ENCODE measurements at regions not wholly inside any gene's neighbourhood (a gene's known extent, or its start where the extent isn't known, plus 50 kb on each side); places are given as distances from the start of the nearest gene placed in this dataset.

DNA sequence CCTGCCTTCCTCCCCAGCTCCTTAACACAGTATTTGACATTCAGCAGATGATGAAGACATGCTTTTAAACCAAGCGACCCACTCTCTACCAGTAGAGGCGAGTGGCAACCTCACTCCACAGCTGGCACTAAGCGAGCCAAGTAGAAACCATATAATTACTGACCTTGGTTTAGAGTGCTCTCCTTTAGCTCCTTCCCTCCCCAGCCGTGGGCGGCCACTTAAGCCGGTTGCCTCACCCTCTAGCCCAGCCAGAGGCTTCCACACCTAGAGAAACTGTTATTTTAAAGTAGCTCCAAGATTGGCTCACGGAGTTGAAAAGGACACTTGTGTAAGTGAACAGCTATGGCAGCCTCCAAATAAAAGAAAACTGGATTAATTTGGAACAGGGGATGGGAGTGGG lies 109.1 kb upstream of the CRHR1 start:
- Histone ChIP-seq H3K9ac (ENCODE audit: low read depth, low read length, poor library complexity, severe bottlenecking) (no peak overlapping the region), H3K9me2 (replicated peaks; ENCODE audit: low read depth, low read length) (no peaks in the 10 kb centered on the region), H3K36me3 (ENCODE audit: insufficient read depth, low read length) (no peaks in the 10 kb centered on the region), H3K4me3 (ENCODE audit: low read length, poor library complexity, severe bottlenecking) (no peak overlapping the region), H3K4me2 (ENCODE audit: low read depth, low read length, poor library complexity, severe bottlenecking) (no peak overlapping the region), H3K4me1 (ENCODE audit: insufficient read depth, low read length, poor library complexity, severe bottlenecking) (no peaks in the 10 kb centered on the region), H3K9me3 (ENCODE audit: insufficient read depth, low read depth, low read length) (no peaks in the 10 kb centered on the region), H3K27me3 (ENCODE audit: insufficient read depth, low read length, poor library complexity, severe bottlenecking) (no peaks in the 10 kb centered on the region), H2AFZ (ENCODE audit: low read length) (no peak overlapping the region), H3K79me2 (ENCODE audit: insufficient read depth, low read length) (no peaks in the 10 kb centered on the region), H4K20me1 (ENCODE audit: insufficient read depth, low read length, poor library complexity, severe bottlenecking) (no peaks in the 10 kb centered on the region), H3F3A (ENCODE audit: low read depth) (no peaks in the 10 kb centered on the region)
- no peak for TF ChIP-seq EZH2phosphoT487 (IDR thresholded peaks at IDR 0.05; ENCODE audit: borderline replicate concordance)
- TF ChIP-seq, protein P1, sequence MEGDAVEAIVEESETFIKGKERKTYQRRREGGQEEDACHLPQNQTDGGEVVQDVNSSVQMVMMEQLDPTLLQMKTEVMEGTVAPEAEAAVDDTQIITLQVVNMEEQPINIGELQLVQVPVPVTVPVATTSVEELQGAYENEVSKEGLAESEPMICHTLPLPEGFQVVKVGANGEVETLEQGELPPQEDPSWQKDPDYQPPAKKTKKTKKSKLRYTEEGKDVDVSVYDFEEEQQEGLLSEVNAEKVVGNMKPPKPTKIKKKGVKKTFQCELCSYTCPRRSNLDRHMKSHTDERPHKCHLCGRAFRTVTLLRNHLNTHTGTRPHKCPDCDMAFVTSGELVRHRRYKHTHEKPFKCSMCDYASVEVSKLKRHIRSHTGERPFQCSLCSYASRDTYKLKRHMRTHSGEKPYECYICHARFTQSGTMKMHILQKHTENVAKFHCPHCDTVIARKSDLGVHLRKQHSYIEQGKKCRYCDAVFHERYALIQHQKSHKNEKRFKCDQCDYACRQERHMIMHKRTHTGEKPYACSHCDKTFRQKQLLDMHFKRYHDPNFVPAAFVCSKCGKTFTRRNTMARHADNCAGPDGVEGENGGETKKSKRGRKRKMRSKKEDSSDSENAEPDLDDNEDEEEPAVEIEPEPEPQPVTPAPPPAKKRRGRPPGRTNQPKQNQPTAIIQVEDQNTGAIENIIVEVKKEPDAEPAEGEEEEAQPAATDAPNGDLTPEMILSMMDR (conservative IDR thresholded peaks at IDR 0.05; ENCODE audit: low read length): no peak

DNA sequence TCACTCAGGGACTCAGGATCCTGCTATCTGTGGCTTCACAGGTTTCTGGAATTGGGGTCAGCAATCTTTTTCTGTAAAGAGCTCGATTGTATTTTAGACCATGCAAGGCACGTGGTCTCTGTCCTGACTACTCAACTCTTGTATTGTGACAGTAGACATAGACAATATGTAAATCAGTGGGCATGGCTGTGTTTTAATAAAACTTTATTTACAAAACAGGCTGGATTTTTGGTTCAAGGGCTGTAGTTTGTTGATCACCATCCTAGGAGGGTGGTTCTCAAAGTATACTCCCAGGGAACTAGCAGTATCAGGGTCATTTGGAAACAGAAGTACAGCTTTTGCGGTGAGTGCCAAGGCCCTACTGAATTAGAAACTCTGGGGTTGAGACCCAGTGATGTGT lies 108.2 kb upstream of the CRHR1 start:
- Histone ChIP-seq H3K4me1 (ENCODE audit: insufficient read depth, low read length, poor library complexity, severe bottlenecking) (no peaks in the 10 kb centered on the region), H3K36me3 (ENCODE audit: insufficient read depth, low read length) (no peaks in the 10 kb centered on the region), H3K79me2 (ENCODE audit: insufficient read depth, low read length) (no peaks in the 10 kb centered on the region), H3K9ac (ENCODE audit: low read depth, low read length, poor library complexity, severe bottlenecking) (no peak overlapping the region), H3K27me3 (ENCODE audit: insufficient read depth, low read length, poor library complexity, severe bottlenecking) (no peaks in the 10 kb centered on the region), H3K4me2 (ENCODE audit: low read depth, low read length, poor library complexity, severe bottlenecking) (no peak overlapping the region), H3F3A (ENCODE audit: low read depth) (no peaks in the 10 kb centered on the region), H3K4me3 (ENCODE audit: low read length, poor library complexity, severe bottlenecking) (no peak overlapping the region), H3K9me2 (replicated peaks; ENCODE audit: low read depth, low read length) (no peaks in the 10 kb centered on the region), H4K20me1 (ENCODE audit: insufficient read depth, low read length, poor library complexity, severe bottlenecking) (no peaks in the 10 kb centered on the region), H3K9me3 (ENCODE audit: insufficient read depth, low read depth, low read length) (no peaks in the 10 kb centered on the region), H2AFZ (ENCODE audit: low read length) (no peak overlapping the region)
- TF ChIP-seq EZH2phosphoT487 (IDR thresholded peaks at IDR 0.05; ENCODE audit: borderline replicate concordance): no peak
- TF ChIP-seq, protein P1 (conservative IDR thresholded peaks at IDR 0.05; ENCODE audit: low read length): no peak

DNA sequence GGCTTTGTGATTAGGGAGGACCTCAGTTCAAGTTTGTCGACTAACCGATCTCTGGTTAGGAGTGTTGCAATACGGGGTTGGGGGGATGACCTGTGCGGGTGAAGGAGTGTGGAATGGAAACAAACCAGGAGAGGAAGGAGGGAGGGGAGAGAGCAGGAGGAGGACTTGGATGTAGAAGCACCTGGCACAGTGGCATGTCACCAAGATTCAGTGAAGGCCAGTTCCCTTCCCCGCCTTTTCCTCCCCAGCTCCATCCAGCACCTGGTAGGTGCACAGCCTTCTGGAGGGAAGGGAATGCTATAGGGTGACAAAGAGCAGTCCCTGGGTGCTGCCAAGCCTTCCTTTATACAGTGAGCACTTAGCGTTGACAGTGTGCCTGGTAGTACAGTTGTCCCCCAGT lies 107.4 kb upstream of the CRHR1 start:
- no peak for TF ChIP-seq EZH2phosphoT487 (IDR thresholded peaks at IDR 0.05; ENCODE audit: borderline replicate concordance)
- TF ChIP-seq, protein P1 (conservative IDR thresholded peaks at IDR 0.05; ENCODE audit: low read length): no peak
- H4K20me1 ChIP-seq (ENCODE audit: insufficient read depth, low read length, poor library complexity, severe bottlenecking): no peaks in the 10 kb centered on the region
- H3K9me3 ChIP-seq (ENCODE audit: insufficient read depth, low read depth, low read length): no peaks in the 10 kb centered on the region
- no peaks in the 10 kb centered on the region for H3K9me2 ChIP-seq (replicated peaks; ENCODE audit: low read depth, low read length)
- H3K9ac ChIP-seq (ENCODE audit: low read depth, low read length, poor library complexity, severe bottlenecking): no peak overlapping the region
- H3K27me3 ChIP-seq (ENCODE audit: insufficient read depth, low read length, poor library complexity, severe bottlenecking): no peaks in the 10 kb centered on the region
- H3K4me2 ChIP-seq (ENCODE audit: low read depth, low read length, poor library complexity, severe bottlenecking): no peak overlapping the region
- no peak overlapping the region for H3K4me3 ChIP-seq (ENCODE audit: low read length, poor library complexity, severe bottlenecking)
- H3K36me3 ChIP-seq (ENCODE audit: insufficient read depth, low read length): no peaks in the 10 kb centered on the region
- no peaks in the 10 kb centered on the region for H3K4me1 ChIP-seq (ENCODE audit: insufficient read depth, low read length, poor library complexity, severe bottlenecking)
- H3F3A ChIP-seq (ENCODE audit: low read depth): no peaks in the 10 kb centered on the region
- H3K79me2 ChIP-seq (ENCODE audit: insufficient read depth, low read length): no peaks in the 10 kb centered on the region
- H2AFZ ChIP-seq (ENCODE audit: low read length): no peak overlapping the region

Measured in Loucy (cell line).